HepG2 (cell line): ENCODE measurements at regions not wholly inside any gene's neighbourhood (a gene's known extent, or its start where the extent isn't known, plus 50 kb on each side); places are given as distances from the start of the nearest gene placed in this dataset.

ENCODE experiments used
- ATAC-seq: fragments of 200-7000 bp; cut with Tn5 transposase; 3 replicates; pipeline ENCODE4 v1.9.1; 2020; ENCODE audit warnings: mild to moderate bottlenecking, moderate library complexity
- BruUV-seq: library from RNA; stranded (reverse); fragments of 400-500 nt; replicated peaks from 2 replicates; lab custom pipeline; 2021; lab: Mats Ljungman, UMichigan
- CTCF ChIA-PET: fragments of 300-600 bp; formaldehyde crosslinking; extraction: SDS; loops from one replicate; lab custom pipeline; 2021; ENCODE audit warnings: low total read pairs, inconsistent platforms, low intra/inter-chr PET ratio; lab: Yijun Ruan, JAX
- POLR2A ChIA-PET: fragments of 350-600 bp; sonication (Branson Sonifier 250); formaldehyde crosslinking; loops from one replicate; lab custom pipeline; 2020; ENCODE audit warnings: antibody characterized with exemption, inconsistent platforms; lab: Yijun Ruan, JAX
- DNase-seq: peaks from one replicate; pipeline ENCODE4 v3.0.0-alpha.2; 2015; ENCODE audit warnings: low spot score
- FAIRE-seq: peaks from 3 replicates; lab custom pipeline; 2011; peaks lifted over from hg19 to GRCh38; lab: Jason Lieb, UNC
- H2AFZ ChIP-seq: one replicate; pipeline ENCODE4 v1.6.1; 2011; ENCODE audit warnings: low read length, inconsistent platforms
- H3K27ac ChIP-seq: fragments of 300-600 bp; 3 replicates; pipeline ENCODE4 v1.8.0; 2011; ENCODE audit warnings: mixed run types, mild to moderate bottlenecking, mixed read lengths, low read length, inconsistent platforms; ENCODE audit not compliant: insufficient read depth; ENCODE audit errors: extremely low read length
- H3K27me3 ChIP-seq, 2 experiments: fragments of 200-600 bp in 1 of 2; 2 replicates in 1 of 2; 3 replicates in 1 of 2; pipeline versions ENCODE4 v1.6.0 to v1.8.0; 2011; ENCODE audit warnings: low read length in 2 of 2, mild to moderate bottlenecking in 2 of 2, moderate library complexity in 2 of 2, inconsistent platforms in 1 of 2; ENCODE audit not compliant: insufficient read depth in 2 of 2, control insufficient read depth in 1 of 2
- H3K36me3 ChIP-seq, 2 experiments: fragments of 200-600 bp in 1 of 2; replicated peaks in 1 of 2; 2 replicates in 1 of 2; 3 replicates in 1 of 2; pipeline versions ENCODE4 v1.5.1 to v1.8.0; 2011; ENCODE audit warnings: low read length in 2 of 2, inconsistent platforms in 1 of 2; ENCODE audit not compliant: insufficient read depth in 2 of 2, control insufficient read depth in 1 of 2
- H3K4me1 ChIP-seq: 2 replicates; pipeline ENCODE4 v1.5.1; 2012; ENCODE audit warnings: low read length, inconsistent platforms; ENCODE audit not compliant: insufficient read depth
- H3K4me2 ChIP-seq: 2 replicates; pipeline ENCODE4 v1.6.0; 2011; ENCODE audit warnings: low read depth, low read length, inconsistent platforms
- H3K4me3 ChIP-seq, 3 experiments: fragments of 200-600 bp in 1 of 3; sonication (generic), shearing (Covaris generic) in 1 of 3; replicated peaks in 1 of 3; 2 replicates each; pipeline ENCODE4 v1.5.1; 2011 to 2016; ENCODE audit warnings: low read length in 3 of 3, inconsistent platforms in 2 of 3, low read depth in 2 of 3, mild to moderate bottlenecking in 2 of 3, control low read depth in 1 of 3, mixed read lengths in 1 of 3; ENCODE audit not compliant: insufficient read depth in 1 of 3
- H3K79me2 ChIP-seq: one replicate; pipeline ENCODE4 v1.6.1; 2011; ENCODE audit warnings: low read length, inconsistent platforms; ENCODE audit not compliant: insufficient read depth
- H3K9ac ChIP-seq: 2 replicates; pipeline ENCODE4 v1.6.0; 2011; ENCODE audit warnings: mild to moderate bottlenecking, low read depth, low read length, inconsistent platforms; ENCODE audit not compliant: insufficient read depth
- H3K9me3 ChIP-seq: 2 replicates; pipeline ENCODE4 v1.5.1; 2012; ENCODE audit warnings: mild to moderate bottlenecking, low read length
- H4K20me1 ChIP-seq: 2 replicates; pipeline ENCODE4 v1.6.0; 2011; ENCODE audit warnings: inconsistent platforms, mild to moderate bottlenecking, low read length, moderate library complexity; ENCODE audit not compliant: insufficient read depth
- DNMT1 ChIP-seq: sonication (generic); formaldehyde crosslinking; IDR thresholded peaks from 2 replicates; pipeline ENCODE4 v1.5.1; 2020; ENCODE audit warnings: mild to moderate bottlenecking, missing genetic modification reagents
- LRRFIP1 ChIP-seq: sonication (generic); formaldehyde crosslinking; conservative IDR thresholded peaks from 2 replicates; pipeline ENCODE4 v1.4.0; 2020; ENCODE audit warnings: missing genetic modification reagents
- MTA3 ChIP-seq: sonication (generic); formaldehyde crosslinking; IDR thresholded peaks from 2 replicates; pipeline ENCODE4 v1.4.0; 2020; ENCODE audit warnings: missing genetic modification reagents
- SOX5 ChIP-seq: IDR thresholded peaks from 2 replicates; pipeline ENCODE4 v1.6.1; 2016; ENCODE audit warnings: borderline replicate concordance
- TIGD3 ChIP-seq: sonication (generic); formaldehyde crosslinking; IDR thresholded peaks from 2 replicates; pipeline ENCODE4 v1.5.1; 2020; ENCODE audit warnings: mild to moderate bottlenecking, missing genetic modification reagents, borderline replicate concordance
- ZBTB7B ChIP-seq: sonication (generic); formaldehyde crosslinking; IDR thresholded peaks from 2 replicates; pipeline ENCODE4 v1.4.0; 2020; ENCODE audit warnings: missing genetic modification reagents
- ZNF101 ChIP-seq: sonication (generic); formaldehyde crosslinking; IDR thresholded peaks from 2 replicates; pipeline ENCODE4 v1.4.0; 2020; ENCODE audit warnings: mild to moderate bottlenecking, low read depth, missing genetic modification reagents, borderline replicate concordance
- ZNF180 ChIP-seq: sonication (generic); formaldehyde crosslinking; IDR thresholded peaks from 2 replicates; pipeline ENCODE4 v1.4.0; 2020; ENCODE audit warnings: low read depth, missing genetic modification reagents, borderline replicate concordance
- ZNF276 ChIP-seq: sonication (generic); formaldehyde crosslinking; IDR thresholded peaks from 2 replicates; pipeline ENCODE4 v1.4.0; 2020; ENCODE audit warnings: mild to moderate bottlenecking, low read depth, missing genetic modification reagents
- ZNF407 ChIP-seq: sonication (generic); formaldehyde crosslinking; IDR thresholded peaks from one replicate; pipeline ENCODE4 v1.5.1; 2020; ENCODE audit warnings: mild to moderate bottlenecking, missing genetic modification reagents; ENCODE audit errors: not compliant biosample characterization
- ZNF580 ChIP-seq: IDR thresholded peaks from 2 replicates; pipeline ENCODE4 v1.6.1; 2016; ENCODE audit warnings: low read depth, borderline replicate concordance
- in situ Hi-C: cut with HindIII; loops from 2 replicates; pipeline ENCODE4 v1.10.0; 2017; ENCODE audit warnings: low pct_unique_long_range_greater_than_20kb; ENCODE audit not compliant: extremely low pct_ligation_motif_present
- intact Hi-C: fragments of 100-400 bp; cut with micrococcal nuclease; formaldehyde crosslinking; loops from one replicate; pipeline ENCODE4 v1.10.0; 2022; ENCODE audit not compliant: unreplicated experiment

- Histone ChIP-seq H3K36me3 (no peaks in the 10 kb centered on the region), H3K9ac (no peak overlapping the region), H4K20me1 (no peaks in the 10 kb centered on the region), H3K79me2 (no peaks in the 10 kb centered on the region), H3K9me3 (no peaks in the 10 kb centered on the region), H3K4me3 (no peak overlapping the region), H3K4me1 (no peaks in the 10 kb centered on the region), H3K27ac (no peak overlapping the region), H3K4me2 (no peak overlapping the region), H3K27me3 (no peaks in the 10 kb centered on the region)
- intact Hi-C loops (no loop called here), in situ Hi-C loops (no loop called here)
- no peak for FAIRE-seq
- ChIA-PET CTCF (no interaction called here), POLR2A (no interaction called here)
- DNase-seq, result no peak
- ATAC-seq, result no peak
- TF ChIP-seq MTA3 (CRISPR knock-in tag) (no peak), ZNF580 (CRISPR knock-in tag) (no peak), TIGD3 (no peak), DNMT1 (CRISPR knock-in tag) (no peak), LRRFIP1 (CRISPR knock-in tag) (no peak), ZNF180 (CRISPR knock-in tag) (no peak), ZBTB7B (CRISPR knock-in tag) (no peak), ZNF407 (CRISPR knock-in tag) (no peak), SOX5 (CRISPR knock-in tag) (no peak), ZNF276 (no peak), ZNF101 (CRISPR knock-in tag) (no peak)
- TF ChIP-seq, all 625 proteins: peak for 0
- no TSS peak for BruUV-seq
- H2AFZ ChIP-seq, result no peak overlapping the region
Observed at GRCh38 chr9:105964156-105964555, 269.8 kb downstream of the TMEM38B start.
